GM12864 (cell line): ENCODE measurements at regions not wholly inside any gene's neighbourhood (a gene's known extent, or its start where the extent isn't known, plus 50 kb on each side); places are given as distances from the start of the nearest gene placed in this dataset.
A peak's percentile ranks its signal among the peaks of the same experiment; 100 is the strongest.

ENCODE experiments used
- DNase-seq: peaks from one replicate; pipeline ENCODE4 v3.0.0-alpha.2; 2011; ENCODE audit warnings: low read depth
- H3K4me3 ChIP-seq: 2 replicates; pipeline ENCODE4 v1.5.1; 2011; ENCODE audit warnings: mild to moderate bottlenecking, low read depth, low read length, control low read depth
- CTCF ChIP-seq: IDR thresholded peaks from 2 replicates; pipeline ENCODE4 v1.5.1; 2011; ENCODE audit warnings: low read depth, mild to moderate bottlenecking, moderate library complexity, low read length, control low read depth, inconsistent platforms; ENCODE audit errors: missing control alignments

DNA sequence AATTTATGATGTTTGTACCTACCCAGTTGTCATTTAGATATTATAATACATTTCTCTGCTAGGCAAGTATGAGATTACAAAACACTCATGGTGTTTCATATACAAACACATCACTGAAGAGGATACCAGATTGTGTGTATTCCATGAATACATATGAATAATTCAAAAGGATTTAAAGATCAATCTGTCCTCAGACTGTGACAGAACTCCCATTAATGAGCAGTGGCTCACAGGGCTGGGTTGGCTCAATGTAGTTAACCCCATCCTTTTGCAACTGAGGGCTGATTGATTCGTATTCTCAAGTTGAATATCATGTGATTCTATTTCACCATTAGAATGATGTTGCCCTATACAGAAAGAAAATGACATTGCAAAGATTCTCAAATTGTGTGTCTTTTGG, 79.6 kb upstream of the SPANXN2 start:
- no peak for TF ChIP-seq CTCF
- H3K4me3 ChIP-seq = no peak overlapping the region
- DNase-seq = no peak

GRCh38 chrX:143788265-143788664, 67.7 kb upstream of the SPANXN2 start:
- peak; percentile 4 for TF ChIP-seq CTCF
- DNase-seq = no peak
- H3K4me3 ChIP-seq = no peak overlapping the region

- no peak for TF ChIP-seq CTCF
- no peak overlapping the region for H3K4me3 ChIP-seq
- no peak for DNase-seq
These were observed 66.8 kb upstream of the SPANXN2 start for GRCh38 chrX:143787341-143787740.

GRCh38 chrX:143781103-143781502, 60.6 kb upstream of the SPANXN2 start:
- H3K4me3 ChIP-seq = no peak overlapping the region
- no peak for TF ChIP-seq CTCF
- no peak for DNase-seq
